B cell (primary cell): ENCODE measurements at regions not wholly inside any gene's neighbourhood (a gene's known extent, or its start where the extent isn't known, plus 50 kb on each side); places are given as distances from the start of the nearest gene placed in this dataset.
"Not testable (repeated sequence)": the region's sequence is repeated elsewhere in the genome, so short reads cannot be mapped to it uniquely, and the experiment has no call there.

Experiments
- ATAC-seq: fragments of 200-7000 bp; cut with Tn5 transposase; one replicate; pipeline ENCODE4 v1.10.0; 2021; ENCODE audit warnings: low read depth, mild to moderate bottlenecking, moderate number of reproducible peaks, moderate library complexity
- CTCF ChIA-PET: fragments of 350-600 bp; sonication (Branson Sonifier 250); formaldehyde crosslinking; loops from one replicate; lab custom pipeline; 2021; ENCODE audit warnings: antibody characterized with exemption, inconsistent platforms; lab: Charles Lee
- POLR2A ChIA-PET: fragments of 350-600 bp; sonication (Branson Sonifier 250); formaldehyde crosslinking; loops from one replicate; lab custom pipeline; 2021; ENCODE audit warnings: antibody characterized with exemption; lab: Charles Lee
- DNase-seq: peaks from one replicate; pipeline ENCODE4 v3.0.0; 2013
- H2AFZ ChIP-seq: 2 replicates; pipeline ENCODE4 v1.6.1; 2012; ENCODE audit warnings: mild to moderate bottlenecking, low read depth, low read length; ENCODE audit not compliant: insufficient read depth, poor library complexity, severe bottlenecking
- H3K27ac ChIP-seq, 2 donors: 1 replicate in 1 of 2; 2 replicates in 1 of 2; pipeline ENCODE4 v1.5.1; 2012 to 2013; ENCODE audit warnings: low read length in 2 of 2, mild to moderate bottlenecking in 2 of 2, moderate library complexity in 1 of 2
- H3K27me3 ChIP-seq, 4 experiments: fragments of 200-600 bp in 1 of 4; sonication (generic) in 1 of 4; replicated peaks in 1 of 4; 1 replicate in 2 of 4; 2 replicates in 2 of 4; pipeline versions ENCODE4 v1.6.1 to v1.7.0; 2013 to 2016; ENCODE audit warnings: low read length in 3 of 4, mild to moderate bottlenecking in 2 of 4, mixed read lengths in 1 of 4, moderate library complexity in 1 of 4; ENCODE audit not compliant: insufficient read depth in 4 of 4, control insufficient read depth in 3 of 4; ENCODE audit errors: control extremely low read depth in 1 of 4
- H3K36me3 ChIP-seq, 2 experiments: replicated peaks in 1 of 2; 1 replicate in 1 of 2; 2 replicates in 1 of 2; pipeline versions ENCODE4 v1.6.1 to v1.7.1; 2013; ENCODE audit warnings: low read length in 1 of 2; ENCODE audit not compliant: insufficient read depth in 2 of 2, control insufficient read depth in 1 of 2; ENCODE audit errors: control extremely low read depth in 1 of 2, extremely low read depth in 1 of 2
- H3K4me1 ChIP-seq, 2 donors: fragments of 200-600 bp in 1 of 2; sonication (generic) in 1 of 2; 1 replicate in 1 of 2; 2 replicates in 1 of 2; pipeline versions ENCODE4 v1.5.1 to v1.6.1; 2013 to 2017; ENCODE audit warnings: low read length in 2 of 2; ENCODE audit not compliant: control insufficient read depth in 2 of 2, insufficient read depth in 2 of 2
- H3K4me2 ChIP-seq: replicated peaks from 2 replicates; pipeline ENCODE3; 2012; ENCODE audit warnings: mild to moderate bottlenecking, low read depth, low read length; ENCODE audit not compliant: poor library complexity, severe bottlenecking
- H3K4me3 ChIP-seq, 5 experiments: fragments of 200-600 bp in 1 of 5; sonication (generic) in 1 of 5; 1 replicate in 3 of 5; 2 replicates in 2 of 5; pipeline versions ENCODE4 v1.5.1 to v1.7.0; 2011 to 2016; ENCODE audit warnings: low read length in 4 of 5, mild to moderate bottlenecking in 4 of 5, low read depth in 2 of 5, control low read depth in 1 of 5, moderate library complexity in 1 of 5; ENCODE audit not compliant: insufficient read depth in 1 of 5; ENCODE audit errors: control extremely low read depth in 1 of 5, extremely low read depth in 1 of 5
- H3K79me2 ChIP-seq: fragments of 200-600 bp; sonication (generic); one replicate; pipeline ENCODE4 v1.6.0; 2016; ENCODE audit warnings: low read length; ENCODE audit not compliant: control insufficient read depth, insufficient read depth
- H3K9ac ChIP-seq: fragments of 200-600 bp; sonication (generic); 2 replicates; pipeline ENCODE4 v1.6.1; 2017; ENCODE audit warnings: mild to moderate bottlenecking, low read length, moderate library complexity
- H3K9me3 ChIP-seq, 3 donors: one replicate each; pipeline versions ENCODE4 v1.6.1 to v1.7.1; 2013; ENCODE audit warnings: low read length in 2 of 3; ENCODE audit not compliant: control insufficient read depth in 2 of 3, insufficient read depth in 1 of 3; ENCODE audit errors: control extremely low read depth in 1 of 3
- H4K20me1 ChIP-seq: 2 replicates; pipeline ENCODE4 v1.6.0; 2012; ENCODE audit warnings: mild to moderate bottlenecking, low read length; ENCODE audit not compliant: insufficient read depth, control insufficient read depth, poor library complexity, severe bottlenecking
- H3K27ac Mint-ChIP-seq: one replicate; pipeline ENCODE4 v1.8.0; 2021; ENCODE audit warnings: mixed read lengths
- H3K27me3 Mint-ChIP-seq: one replicate; pipeline ENCODE4 v1.8.0; 2021; ENCODE audit warnings: mixed read lengths
- H3K4me1 Mint-ChIP-seq: one replicate; pipeline ENCODE4 v1.8.0; 2021; ENCODE audit warnings: mixed read lengths
- H3K4me3 Mint-ChIP-seq: one replicate; pipeline ENCODE4 v1.8.0; 2021; ENCODE audit warnings: mixed read lengths
- H3K9me3 Mint-ChIP-seq: one replicate; pipeline ENCODE4 v1.8.0; 2022; ENCODE audit warnings: mixed read lengths; ENCODE audit not compliant: insufficient read depth
- CTCF ChIP-seq: fragments of 200-600 bp; IDR thresholded peaks from one replicate; pipeline ENCODE4 v1.8.0; 2022; ENCODE audit warnings: antibody characterized with exemption, mild to moderate bottlenecking
- EZH2 ChIP-seq: IDR thresholded peaks from 2 replicates; pipeline ENCODE4 v1.6.1; 2012; ENCODE audit warnings: borderline replicate concordance, low read depth, mild to moderate bottlenecking, moderate library complexity, low read length; ENCODE audit not compliant: insufficient read depth, poor library complexity, severe bottlenecking
- WGBS: methylation state at CpG from one replicate; pipeline ENCODE4 v1.1.5; 2013; ENCODE audit warnings: missing lambda C conversion rate; ENCODE audit not compliant: insufficient coverage; 5-methylcytosine and 5-hydroxymethylcytosine counted together
- intact Hi-C: fragments of 100-400 bp; cut with micrococcal nuclease; formaldehyde crosslinking; loops from one replicate; pipeline ENCODE4 v1.10.0; 2022

GRCh38 chr2:180775711-180776110, 204.7 kb upstream of the UBE2E3 start:
- Histone ChIP-seq H3K27ac (no peak overlapping the region), H3K79me2 (no peaks in the 10 kb centered on the region), H3K27me3 (no peaks in the 10 kb centered on the region), H3K36me3 (no peaks in the 10 kb centered on the region), H3K4me1 (no peaks in the 10 kb centered on the region), H3K9me3 (peaks cover 0 to 1% (median 0%) of the 10 kb centered on the region in 3 donors), H4K20me1 (no peaks in the 10 kb centered on the region), H3K9ac (no peak overlapping the region), H3K4me2 (no peak overlapping the region), H2AFZ (no peak overlapping the region), H3K4me3 (no peak overlapping the region)
- intact Hi-C loops, result no loop called here
- Mint-ChIP-seq H3K27ac (no peak overlapping the region), H3K27me3 (no peaks in the 10 kb centered on the region), H3K4me1 (no peaks in the 10 kb centered on the region), H3K9me3 (no peaks in the 10 kb centered on the region), H3K4me3 (no peak overlapping the region)
- no peak for DNase-seq
- no peak for ATAC-seq
- WGBS, result no CpG with 5 or more reads among the region's 3 CpGs
- ChIA-PET CTCF (no interaction called here), POLR2A (no interaction called here)
- TF ChIP-seq EZH2 (no peak), CTCF (no peak)

GRCh38 chr2:180765316-180765715, 215.1 kb upstream of the UBE2E3 start:
- H3K36me3 ChIP-seq, H3K9me3 Mint-ChIP-seq, H2AFZ ChIP-seq, POLR2A ChIA-PET, H3K4me3 Mint-ChIP-seq, ATAC-seq, H3K27me3 Mint-ChIP-seq, H3K4me3 ChIP-seq, H3K27me3 ChIP-seq, H3K27ac ChIP-seq, H3K4me1 Mint-ChIP-seq, CTCF ChIA-PET, H3K79me2 ChIP-seq, DNase-seq, H3K4me1 ChIP-seq, H3K9me3 ChIP-seq, H4K20me1 ChIP-seq, intact Hi-C loops, H3K4me2 ChIP-seq, H3K27ac Mint-ChIP-seq, H3K9ac ChIP-seq: not testable (repeated sequence)
- WGBS, result 76% methylated on average over 4 of the region's 6 CpGs
